ENCODE measurements at regions not wholly inside any gene's neighbourhood (a gene's known extent, or its start where the extent isn't known, plus 50 kb on each side); places are given as distances from the start of the nearest gene placed in this dataset.

DNA sequence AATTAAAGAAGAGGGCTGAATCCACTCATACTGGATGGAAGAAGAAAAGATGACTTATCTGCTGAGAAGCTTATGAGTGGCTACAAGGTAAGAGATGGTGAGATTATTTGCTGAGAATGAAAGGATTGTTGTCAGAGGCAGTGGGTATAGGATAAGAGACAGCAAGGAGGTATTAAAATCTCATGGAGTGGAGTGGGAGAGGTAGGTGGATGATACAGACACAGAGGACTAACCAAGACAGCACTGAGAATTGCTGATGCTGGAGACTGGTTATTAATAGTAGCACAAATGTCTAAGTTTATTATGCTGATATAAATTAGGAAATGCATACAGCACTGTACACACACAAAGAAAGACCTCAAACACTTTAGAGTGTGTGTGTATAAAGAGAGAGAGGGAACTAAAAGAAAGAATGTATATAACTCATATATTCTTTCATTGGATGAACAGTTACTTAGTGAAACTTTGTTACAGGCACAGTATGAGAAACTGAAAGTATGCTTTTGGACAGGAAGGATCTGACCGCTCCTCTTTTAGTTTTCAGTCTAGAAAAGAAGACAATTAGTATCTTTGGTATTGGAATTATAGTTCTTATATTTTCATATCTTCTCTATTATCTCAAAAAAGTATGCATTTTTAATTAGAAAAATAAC lies 543.1 kb downstream of the LRFN5 start:
- no peak for DNase-seq

DNA sequence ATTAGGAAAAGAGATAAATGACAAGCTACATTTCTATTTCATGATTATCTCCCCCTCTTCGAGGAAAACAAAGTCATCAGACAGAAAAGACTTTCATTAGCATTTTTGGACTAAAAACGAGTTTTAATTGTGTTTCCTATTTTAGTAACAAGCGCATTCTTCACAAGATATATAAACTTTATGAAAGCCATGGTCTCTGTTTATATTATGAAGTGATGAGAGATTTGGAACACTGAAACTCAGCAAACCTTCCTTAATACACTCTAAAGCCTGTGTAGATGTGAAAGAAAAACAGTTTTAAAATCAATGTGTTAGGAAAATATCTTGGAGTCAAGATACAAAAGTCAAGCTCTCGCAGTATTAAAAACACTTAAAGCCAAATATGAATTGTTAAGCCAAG lies 539.1 kb downstream of the LRFN5 start:
- DNase-seq = no peak

DNA sequence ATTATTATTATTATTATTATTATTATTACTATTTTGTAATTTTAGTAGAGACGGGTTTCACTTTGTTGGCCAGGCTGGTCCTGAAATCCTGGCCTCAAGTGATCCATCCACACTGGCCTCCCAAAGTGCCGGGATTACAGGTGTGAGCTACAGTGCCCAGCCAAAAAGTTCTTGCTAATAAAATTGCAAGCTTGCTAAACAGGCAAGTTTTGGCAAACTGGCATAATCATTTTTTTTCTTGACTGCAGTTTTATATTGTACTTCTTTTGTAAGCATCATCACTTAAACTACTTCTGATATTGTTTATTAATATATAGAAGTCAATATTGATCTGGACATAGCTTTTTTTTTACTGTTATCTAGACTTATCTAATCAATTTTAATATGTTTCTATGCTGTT lies 536.4 kb downstream of the LRFN5 start:
- DNase-seq = no peak

DNA sequence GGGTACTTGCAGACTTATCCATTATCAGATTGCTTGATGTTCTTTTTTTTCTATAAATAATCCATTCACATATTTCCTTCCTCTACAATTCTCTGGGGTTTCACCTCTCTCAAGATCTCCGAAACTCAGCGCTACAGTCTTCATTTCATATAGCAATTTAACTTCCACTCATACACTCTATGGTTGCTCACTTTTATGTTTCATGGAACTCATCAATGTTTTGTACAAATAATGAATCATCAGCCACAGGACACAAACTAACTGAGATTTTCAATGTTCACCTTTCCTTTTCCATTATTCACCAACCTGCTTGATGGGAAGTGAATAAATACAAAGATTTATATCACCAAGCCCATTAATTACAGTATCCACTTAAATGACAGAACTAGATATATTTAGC lies 534.7 kb downstream of the LRFN5 start:
- DNase-seq = no peak

DNA sequence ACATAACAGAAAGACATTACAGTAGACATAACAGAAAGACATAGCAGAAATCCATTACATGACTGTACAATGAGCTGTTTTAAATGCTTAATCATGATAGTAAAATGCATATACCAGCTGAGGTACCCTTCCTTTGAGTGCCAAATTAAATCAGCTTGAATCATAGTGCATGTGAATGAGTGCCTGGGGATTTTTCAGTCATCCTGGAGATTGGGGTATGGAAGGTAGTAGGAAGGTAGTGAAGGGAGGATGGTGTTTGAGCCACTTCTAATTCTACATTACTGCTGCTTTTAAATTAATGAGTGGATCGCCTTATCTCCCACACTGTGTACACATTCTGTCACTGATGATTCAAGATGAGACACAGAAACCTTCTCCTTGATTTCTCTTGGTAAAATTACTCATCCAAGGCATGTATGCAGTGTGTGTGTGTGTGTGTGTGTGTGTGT lies 534.2 kb downstream of the LRFN5 start:
- DNase-seq = no peak

DNA sequence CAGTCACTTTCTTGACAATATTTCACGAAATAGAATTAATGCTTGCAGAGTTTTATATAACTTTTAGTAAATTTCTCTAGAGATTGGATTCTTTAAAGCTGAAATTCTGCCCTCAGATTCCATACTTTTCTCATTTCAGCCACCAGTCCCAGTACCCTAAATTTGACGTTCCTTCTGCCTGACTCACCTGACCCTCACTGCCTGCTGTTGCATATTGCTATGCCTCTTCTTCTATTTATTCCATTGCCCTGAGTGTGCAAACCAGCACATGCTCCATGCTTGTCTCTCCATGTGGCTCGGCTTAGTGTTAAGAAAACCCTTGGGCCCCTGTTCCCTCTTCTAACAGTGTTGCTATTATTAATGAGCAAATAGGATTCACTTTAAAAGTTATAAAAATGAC lies 533.3 kb downstream of the LRFN5 start:
- no peak for DNase-seq

DNA sequence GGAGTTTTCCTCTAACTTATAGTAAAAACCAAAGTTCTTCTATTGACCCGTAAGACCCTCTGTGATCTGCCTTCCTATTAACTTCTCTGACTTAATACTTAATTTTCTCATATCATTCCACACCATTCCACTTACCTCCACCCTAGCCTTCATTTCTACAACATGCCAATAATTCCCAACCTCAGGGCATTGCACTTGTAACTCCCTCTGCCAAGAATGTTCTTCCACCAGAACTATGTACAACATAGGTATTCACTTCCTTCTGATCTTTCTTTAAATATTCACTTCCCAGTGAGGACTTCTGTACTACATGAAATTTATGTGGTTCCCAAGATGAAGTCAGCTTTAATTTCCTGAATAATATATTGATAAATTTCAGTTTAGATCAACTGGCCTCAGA lies 531.7 kb downstream of the LRFN5 start:
- no peak for DNase-seq

DNA sequence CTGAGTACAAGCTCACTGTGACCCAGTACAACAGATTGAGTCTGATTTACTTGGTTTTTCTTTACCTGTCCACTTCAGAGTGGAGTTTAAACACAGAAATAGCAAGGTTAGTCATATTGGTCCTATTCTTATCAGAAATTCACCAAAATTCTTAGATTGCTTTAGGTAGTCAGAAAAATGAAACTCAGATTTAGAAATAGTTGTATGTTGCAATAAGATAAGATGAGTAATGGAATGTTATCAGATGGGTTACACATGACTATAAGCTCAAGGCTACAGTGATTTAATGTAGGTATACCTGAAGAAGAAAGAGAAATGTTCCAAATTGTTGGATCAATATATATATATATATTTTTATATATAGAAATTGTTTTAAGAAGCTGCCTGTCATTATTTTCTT lies 524.1 kb downstream of the LRFN5 start:
- no peak for DNase-seq

DNA sequence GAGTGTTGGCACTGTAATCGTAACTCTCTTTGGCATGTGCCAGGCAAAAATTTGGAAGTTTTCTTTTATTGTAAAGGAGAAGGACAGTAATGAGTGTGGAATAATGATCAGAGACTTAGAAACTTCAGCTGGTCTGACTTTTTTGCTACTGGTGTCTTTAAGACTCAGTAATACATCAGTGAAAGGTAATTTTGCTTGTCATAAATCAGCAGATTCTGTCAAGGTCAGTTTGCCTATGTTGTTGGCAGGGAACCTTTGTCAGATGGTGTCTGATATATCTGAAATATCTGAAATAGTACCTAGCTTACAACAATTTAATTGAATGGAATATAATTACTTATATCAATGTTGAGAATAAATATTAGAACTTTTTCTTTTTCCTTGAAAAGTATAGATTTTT lies 516.9 kb downstream of the LRFN5 start:
- no peak for DNase-seq

DNA sequence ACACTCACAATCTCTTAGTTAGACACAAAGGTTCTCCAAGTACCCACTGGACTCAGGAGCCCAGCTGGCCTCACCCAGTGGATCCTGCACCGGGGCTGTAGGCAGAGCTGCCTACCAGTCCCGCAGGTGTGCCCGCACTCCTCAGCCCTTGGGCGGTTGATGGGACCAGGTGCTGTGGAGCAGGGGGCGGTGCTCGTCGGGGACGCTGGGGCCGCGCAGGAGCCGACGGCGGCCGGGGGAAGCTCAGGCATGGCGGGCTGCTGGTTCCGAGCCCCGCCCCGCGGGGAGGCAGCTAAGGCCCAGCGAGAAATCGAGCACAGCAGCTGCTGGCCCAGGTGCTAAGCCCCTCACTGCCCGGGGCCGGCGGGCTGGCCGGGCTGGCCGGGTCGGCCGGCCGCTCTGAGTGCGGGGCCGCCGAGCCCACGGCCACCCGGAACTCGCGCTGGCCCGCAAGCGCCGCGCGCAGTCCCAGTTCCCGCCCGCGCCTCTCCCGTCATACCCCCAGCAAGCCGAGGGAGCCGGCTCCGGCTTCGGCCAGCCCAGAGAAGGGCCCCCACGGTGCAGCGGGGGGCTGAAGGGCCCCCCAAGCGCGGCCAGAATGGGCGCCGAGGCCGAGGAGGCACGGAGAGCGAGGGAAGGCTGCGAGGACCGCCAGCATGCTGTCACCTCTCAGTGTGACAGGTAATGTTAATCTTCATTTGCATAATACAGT lies 506.8 kb downstream of the LRFN5 start:
- DNase-seq = no peak

DNA sequence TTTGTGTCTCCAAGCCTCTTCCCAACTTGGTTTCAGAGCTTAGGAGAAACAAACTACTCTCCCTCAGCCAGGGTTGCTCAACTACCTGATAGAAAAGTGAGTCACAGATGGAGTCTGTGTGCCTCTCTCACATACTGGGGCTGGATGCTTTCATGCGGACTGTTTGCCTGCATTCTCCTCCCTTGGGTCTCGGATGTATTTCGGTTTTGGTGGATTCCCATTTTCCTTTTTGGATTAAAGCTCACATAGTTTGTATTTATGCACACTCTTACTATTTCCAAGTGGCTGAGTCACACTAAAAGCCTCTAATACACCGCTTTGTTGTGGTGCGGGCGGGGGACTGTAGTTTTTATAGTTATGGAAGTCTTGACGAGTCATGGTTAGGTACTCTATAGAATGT lies 505.4 kb downstream of the LRFN5 start:
- DNase-seq = no peak

DNA sequence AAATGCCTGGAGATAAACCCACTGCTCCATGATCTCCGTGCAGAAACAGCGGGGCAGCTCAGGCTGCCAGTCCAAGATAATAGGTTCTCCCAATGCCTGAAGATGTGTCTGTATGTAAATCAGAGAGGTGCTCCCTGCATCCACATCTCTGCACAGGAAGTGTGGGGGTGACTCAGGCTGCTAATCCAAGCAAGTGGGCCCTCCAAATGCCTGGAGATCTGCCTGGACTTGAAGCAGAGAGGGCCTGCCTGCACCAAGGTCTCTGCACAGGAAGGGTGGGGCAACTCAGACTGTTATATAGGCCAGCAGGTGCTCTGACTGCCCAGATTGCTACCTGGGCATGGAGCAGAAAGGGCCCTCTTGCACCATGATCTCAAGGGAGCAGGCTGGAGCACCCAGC lies 504.7 kb downstream of the LRFN5 start:
- no peak for DNase-seq

DNA sequence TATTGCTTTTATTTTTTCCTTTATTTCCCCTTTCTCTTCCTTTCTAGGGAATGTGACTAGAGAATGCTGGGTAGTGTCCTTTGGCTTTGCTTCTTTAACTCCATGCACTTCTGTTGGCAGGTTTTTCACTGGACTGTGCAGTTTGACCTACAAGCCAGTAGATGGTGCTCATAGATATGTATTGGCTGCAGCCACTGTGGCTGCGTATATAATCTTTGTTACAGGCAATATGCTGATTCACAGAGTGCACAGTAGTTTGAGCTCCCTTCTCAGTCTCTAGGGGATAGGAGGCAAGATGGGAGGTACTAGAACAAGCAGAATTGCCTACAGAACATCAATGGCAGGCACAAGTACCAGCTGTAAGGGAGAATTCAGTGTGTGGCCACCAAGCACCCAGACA lies 503.5 kb downstream of the LRFN5 start:
- no peak for DNase-seq

DNA sequence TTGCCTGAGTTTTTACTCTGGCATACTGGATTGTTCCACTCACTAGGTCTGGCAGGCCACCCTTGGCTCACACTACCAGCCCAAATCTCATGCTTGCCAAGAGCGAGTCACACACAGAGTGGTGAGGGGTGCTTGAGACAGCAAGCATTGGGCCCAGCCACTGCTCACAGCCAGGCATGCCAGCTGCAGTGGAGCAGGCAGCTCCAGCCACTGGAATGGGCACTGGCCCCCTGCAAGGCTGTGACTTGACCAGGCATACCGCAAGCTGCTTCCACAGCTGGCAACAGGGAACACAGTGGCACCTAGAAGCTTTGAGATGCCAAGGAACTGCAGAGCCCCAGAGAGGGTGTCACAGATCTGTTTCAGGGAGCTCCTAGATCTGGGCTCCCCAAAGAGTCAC lies 488.5 kb downstream of the LRFN5 start:
- DNase-seq = no peak

DNA sequence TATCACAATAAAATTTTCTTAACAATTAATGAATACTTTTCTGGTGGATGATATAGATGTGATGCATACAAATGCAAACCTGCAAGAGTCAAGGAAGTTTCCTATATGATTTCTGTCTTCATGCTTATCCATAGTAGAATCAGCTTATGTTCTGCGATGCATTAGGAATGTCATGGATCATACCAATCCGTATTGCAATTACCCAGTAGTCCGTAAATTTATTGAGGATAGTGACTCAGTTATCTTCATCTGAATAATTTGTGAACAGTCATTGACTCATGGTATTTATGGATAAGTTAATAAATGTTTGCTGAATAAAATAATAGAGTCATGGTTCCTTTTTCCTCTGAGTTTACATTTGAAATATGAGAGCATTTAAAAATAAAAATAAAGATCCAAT lies 483.4 kb downstream of the LRFN5 start:
- no peak for DNase-seq

DNA sequence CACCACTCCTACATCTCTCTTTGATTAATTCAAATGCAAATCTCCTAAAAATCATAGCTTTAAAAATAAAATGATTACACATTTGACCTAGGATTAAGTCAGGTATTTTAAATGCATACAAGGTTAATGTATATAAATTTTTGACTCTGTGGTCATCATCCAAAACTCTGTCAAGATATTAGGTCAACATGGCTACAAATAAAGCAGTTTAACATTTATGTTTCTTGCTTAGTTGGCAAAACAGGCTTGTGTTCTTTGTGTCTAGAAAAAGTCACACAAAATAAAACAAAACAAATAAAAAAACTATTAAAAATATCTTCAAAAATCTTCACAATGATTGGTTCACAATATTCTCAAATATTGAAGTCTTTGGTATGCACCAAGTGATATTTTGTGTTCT lies 473.2 kb downstream of the LRFN5 start:
- no peak for DNase-seq

DNA sequence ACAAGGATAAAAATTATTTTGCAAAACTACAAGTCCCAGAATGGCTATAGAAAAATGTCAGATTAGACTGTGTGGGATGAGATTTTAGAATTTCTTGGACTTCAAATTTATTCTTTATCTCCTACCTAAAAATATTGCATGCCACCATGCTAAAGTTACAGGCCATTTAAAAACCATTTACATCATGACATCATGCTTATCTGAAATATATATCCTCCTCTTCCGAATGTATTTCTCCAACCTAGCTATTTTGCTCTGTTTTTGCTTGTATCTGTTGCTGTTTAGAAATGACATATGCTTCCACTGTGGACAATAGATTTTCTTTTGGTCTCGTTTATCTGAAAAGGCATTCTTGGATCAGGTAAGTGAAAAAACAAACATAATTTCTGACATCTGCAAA lies 471.7 kb downstream of the LRFN5 start:
- no peak for DNase-seq

DNA sequence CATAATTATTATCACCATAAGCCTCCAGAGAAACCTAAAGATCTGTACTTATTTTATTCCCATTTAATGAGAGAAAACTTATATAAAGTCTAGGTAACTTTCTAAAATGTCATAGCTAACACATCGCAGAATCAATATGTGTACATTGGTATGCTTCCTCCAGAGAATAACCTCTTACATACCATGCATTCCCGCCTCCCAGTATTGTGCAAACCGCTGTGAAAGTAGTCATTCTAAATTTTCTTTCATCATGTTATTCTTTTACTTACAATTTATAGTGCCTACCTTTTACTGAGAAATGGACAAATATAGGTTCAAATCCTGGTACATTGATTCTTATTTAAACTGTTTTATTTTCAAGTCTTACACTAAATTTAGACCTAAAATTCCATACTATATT lies 463.4 kb downstream of the LRFN5 start:
- DNase-seq = no peak

DNA sequence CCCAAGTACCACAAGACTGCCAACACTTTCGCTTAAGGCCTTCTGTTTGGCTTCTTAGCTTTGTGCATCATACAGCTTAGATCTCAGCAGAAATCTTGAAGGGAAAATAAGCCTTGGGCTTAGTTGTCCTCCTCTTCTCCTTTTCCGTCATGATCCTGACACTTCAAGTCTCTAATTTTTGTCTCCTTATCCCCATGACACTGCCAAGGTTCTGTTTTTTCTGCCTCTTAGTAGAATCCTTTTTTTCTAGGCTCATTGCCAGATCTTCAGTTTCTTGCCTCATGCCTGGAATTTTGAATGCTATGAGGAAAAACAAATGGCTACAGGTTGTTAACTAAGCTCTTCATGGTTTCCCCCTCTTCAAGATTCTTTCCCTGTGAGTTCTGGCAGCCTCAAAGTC lies 450.4 kb downstream of the LRFN5 start:
- DNase-seq = no peak

DNA sequence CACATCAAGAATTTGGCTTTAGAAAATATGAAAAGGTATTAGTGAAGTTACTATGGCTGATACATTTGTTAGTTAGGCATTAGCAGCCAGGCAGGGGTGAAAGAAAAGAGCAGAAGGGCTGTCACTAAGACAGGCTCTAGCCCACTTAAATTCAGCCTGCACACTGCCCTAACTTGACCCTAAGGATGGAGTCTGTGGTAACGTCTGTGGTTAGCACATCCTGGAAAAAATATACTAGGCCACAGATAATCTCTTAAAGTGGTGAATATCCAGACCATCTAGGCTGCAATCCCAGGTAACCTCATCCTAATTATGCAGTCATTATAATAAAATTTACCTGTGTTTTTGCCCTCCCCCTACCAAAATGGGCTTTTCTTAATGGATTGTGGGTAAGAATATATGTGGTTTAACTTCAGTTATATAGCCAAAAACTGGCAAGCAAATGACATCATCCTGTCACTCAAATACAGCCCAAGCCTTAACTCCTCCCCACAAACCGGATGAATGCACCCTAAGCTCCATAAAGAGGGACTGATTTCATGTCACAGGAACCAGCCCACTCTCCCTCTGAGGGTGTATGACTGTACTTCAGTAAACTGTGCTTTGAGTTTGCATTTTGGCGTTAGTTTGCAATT lies 440.9 kb downstream of the LRFN5 start:
- DNase-seq = peak; percentile 53

DNA sequence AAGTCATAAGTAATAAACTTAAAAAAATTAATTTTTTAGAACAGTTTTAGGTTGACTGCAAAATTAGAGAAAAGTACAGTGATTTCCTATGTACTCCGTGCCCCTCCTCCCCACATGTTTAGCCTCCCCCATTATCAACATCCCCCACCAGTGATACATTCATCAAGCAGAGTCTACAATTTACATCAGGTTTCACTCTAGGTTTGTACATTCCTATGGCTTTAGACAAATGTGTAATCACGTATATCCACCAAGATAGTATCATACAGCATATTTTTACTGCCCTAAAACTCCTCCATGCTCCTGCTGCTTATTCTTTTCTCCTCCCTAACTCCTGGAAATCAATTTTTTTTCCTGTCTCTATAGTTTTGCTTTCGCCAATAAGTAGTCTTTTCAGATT lies 438.7 kb downstream of the LRFN5 start:
- no peak for DNase-seq

DNA sequence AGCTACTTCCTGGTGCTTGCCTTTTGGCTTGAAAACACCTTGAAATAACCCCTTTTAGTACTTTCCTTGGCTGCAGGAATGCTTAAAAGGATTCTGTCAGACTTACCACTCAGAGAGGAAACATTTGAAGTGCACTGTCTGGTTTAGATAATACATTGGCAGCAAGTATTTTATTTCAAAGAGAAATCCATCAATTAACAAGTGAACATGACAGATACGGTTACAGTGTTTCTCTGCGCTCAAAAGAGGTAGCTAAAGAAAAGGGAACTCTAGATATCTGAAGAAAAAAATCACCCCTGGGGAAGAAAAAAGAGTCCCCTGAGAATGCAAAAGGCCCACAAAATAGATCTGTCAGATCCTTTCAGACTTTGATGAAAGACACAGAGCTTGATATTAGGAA lies 421.9 kb downstream of the LRFN5 start:
- no peak for DNase-seq

DNA sequence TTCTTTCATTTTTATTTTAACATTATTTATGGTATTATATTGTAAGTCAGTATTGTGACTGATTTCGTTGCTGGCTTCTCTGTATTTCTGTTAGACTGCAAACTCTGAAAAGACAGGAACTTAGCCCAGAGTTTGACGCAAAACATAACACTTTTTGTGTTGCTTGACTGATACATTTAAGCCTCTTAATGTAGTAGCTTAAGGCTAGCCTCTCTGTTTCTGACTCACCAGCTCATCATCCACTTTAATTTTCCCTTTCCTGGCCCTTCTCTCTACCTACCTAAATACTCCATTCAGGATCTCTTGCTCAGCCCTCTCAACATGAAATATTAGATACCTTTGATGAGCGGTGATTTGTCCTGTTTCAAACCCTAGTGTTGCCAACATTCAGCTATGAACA lies 420.6 kb downstream of the LRFN5 start:
- DNase-seq = no peak

DNA sequence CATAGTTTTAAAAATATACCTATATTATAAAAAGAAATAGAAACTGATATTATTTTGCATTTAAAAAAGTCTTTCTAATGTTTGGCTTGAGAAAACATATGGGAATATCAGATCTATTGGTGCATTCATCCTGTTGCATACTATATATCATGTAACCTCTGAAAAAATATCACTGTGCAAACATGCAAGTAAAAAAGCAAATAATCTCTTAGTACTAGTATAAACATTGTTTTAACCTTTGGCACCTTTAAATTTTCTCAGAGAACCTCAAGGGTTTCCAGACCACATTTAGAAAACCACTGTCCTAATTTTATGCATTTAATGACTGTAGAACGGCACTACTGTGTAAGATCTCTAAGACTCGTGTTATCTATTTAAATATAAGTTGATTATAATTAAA lies 416.8 kb downstream of the LRFN5 start:
- DNase-seq = no peak

DNA sequence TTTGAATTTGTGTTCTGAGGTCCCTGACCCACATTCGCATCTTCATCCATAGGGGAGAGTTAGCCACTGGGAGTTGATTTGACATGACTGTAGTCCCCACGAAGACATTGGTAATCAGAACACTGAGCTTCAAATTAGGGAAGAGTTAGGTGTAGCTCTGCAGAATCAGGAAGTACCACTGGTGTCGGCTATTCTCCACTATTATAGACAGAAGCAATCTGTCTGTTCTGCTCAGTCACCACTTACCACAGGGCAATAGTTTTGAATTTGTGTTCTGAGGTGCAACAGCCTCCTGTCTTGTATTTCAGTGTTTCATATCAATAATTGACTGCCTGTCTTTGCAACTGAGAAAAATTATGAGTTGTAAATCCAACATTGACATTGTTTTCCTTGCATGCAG lies 407.6 kb downstream of the LRFN5 start:
- DNase-seq = no peak

All from islet precursor cell (in vitro differentiated cells).